Liver (tissue), 7 donors: ENCODE measurements at regions not wholly inside any gene's neighbourhood (a gene's known extent, or its start where the extent isn't known, plus 50 kb on each side); places are given as distances from the start of the nearest gene placed in this dataset.

Experiments
- DNase-seq: peaks from one replicate; pipeline ENCODE4 v3.0.0-alpha.2; 2017; ENCODE audit warnings: low spot score
- H3K27ac ChIP-seq, 2 donors: one replicate each; pipeline ENCODE4 v1.7.0; 2013; ENCODE audit warnings: inconsistent platforms in 2 of 2, low read length in 2 of 2, control low read depth in 1 of 2, low read depth in 1 of 2, mild to moderate bottlenecking in 1 of 2
- H3K27me3 ChIP-seq, 4 donors: one replicate each; pipeline versions ENCODE4 v1.6.1 to v1.7.0; 2013; ENCODE audit warnings: low read length in 3 of 4, inconsistent platforms in 1 of 4, mild to moderate bottlenecking in 1 of 4, moderate library complexity in 1 of 4; ENCODE audit not compliant: control insufficient read depth in 4 of 4, insufficient read depth in 4 of 4
- H3K36me3 ChIP-seq, 4 donors: one replicate each; pipeline versions ENCODE4 v1.6.1 to v1.7.0; 2013; ENCODE audit warnings: low read length in 3 of 4, mild to moderate bottlenecking in 3 of 4, low read depth in 1 of 4, moderate library complexity in 1 of 4; ENCODE audit not compliant: control insufficient read depth in 4 of 4, insufficient read depth in 3 of 4
- H3K4me1 ChIP-seq, 4 donors: one replicate each; pipeline versions ENCODE4 v1.6.1 to v1.7.0; 2013; ENCODE audit warnings: low read length in 3 of 4, mild to moderate bottlenecking in 3 of 4, moderate library complexity in 1 of 4; ENCODE audit not compliant: control insufficient read depth in 4 of 4, insufficient read depth in 4 of 4
- H3K4me3 ChIP-seq, 3 donors: one replicate each; pipeline versions ENCODE4 v1.6.1 to v1.7.0; 2013; ENCODE audit warnings: low read length in 3 of 3, control low read depth in 1 of 3, low read depth in 1 of 3, mild to moderate bottlenecking in 1 of 3
- H3K9ac ChIP-seq, 2 donors: one replicate each; pipeline ENCODE4 v1.7.0; 2013; ENCODE audit warnings: low read length in 2 of 2, mild to moderate bottlenecking in 2 of 2, moderate library complexity in 2 of 2, control low read depth in 1 of 2, low read depth in 1 of 2
- H3K9me3 ChIP-seq, 4 donors: one replicate each; pipeline versions ENCODE4 v1.6.1 to v1.7.0; 2013; ENCODE audit warnings: low read length in 3 of 4; ENCODE audit not compliant: control insufficient read depth in 4 of 4
- EGR1 ChIP-seq, 2 donors: IDR thresholded peaks; 2 replicates each; pipeline ENCODE4 v1.6.1; 2016 to 2018; ENCODE audit warnings: antibody characterized with exemption in 2 of 2, low read depth in 2 of 2
- FOXA1 ChIP-seq: IDR thresholded peaks from 2 replicates; pipeline ENCODE4 v1.6.1; 2016; ENCODE audit warnings: antibody characterized with exemption
- FOXA2 ChIP-seq: IDR thresholded peaks from 2 replicates; pipeline ENCODE4 v1.6.1; 2016; ENCODE audit warnings: antibody characterized with exemption
- GABPA ChIP-seq, 2 donors: IDR thresholded peaks in 1 of 2; conservative IDR thresholded peaks in 1 of 2; 2 replicates each; pipeline ENCODE4 v1.6.1; 2016; ENCODE audit warnings: antibody characterized with exemption in 2 of 2, mild to moderate bottlenecking in 1 of 2, moderate library complexity in 1 of 2
- HNF4A ChIP-seq, 2 donors: conservative IDR thresholded peaks; 2 replicates each; pipeline ENCODE4 v1.6.1; 2016; ENCODE audit warnings: antibody characterized with exemption in 2 of 2, mild to moderate bottlenecking in 2 of 2
- HNF4G ChIP-seq: IDR thresholded peaks from 2 replicates; pipeline ENCODE4 v1.6.1; 2016; ENCODE audit warnings: antibody characterized with exemption
- JUND ChIP-seq, 2 donors: IDR thresholded peaks; 2 replicates each; pipeline ENCODE4 v1.6.1; 2016; ENCODE audit warnings: antibody characterized with exemption in 2 of 2
- NR2F2 ChIP-seq: IDR thresholded peaks from 2 replicates; pipeline ENCODE4 v1.6.1; 2016; ENCODE audit warnings: antibody characterized with exemption
- RAD21 ChIP-seq, 2 donors: IDR thresholded peaks; 2 replicates each; pipeline ENCODE4 v1.6.1; 2016; ENCODE audit warnings: antibody characterized with exemption in 2 of 2, mild to moderate bottlenecking in 2 of 2
- RXRA ChIP-seq, 2 donors: IDR thresholded peaks; 2 replicates each; pipeline ENCODE4 v1.6.1; 2017 to 2018; ENCODE audit warnings: antibody characterized with exemption in 2 of 2, mild to moderate bottlenecking in 1 of 2
- SP1 ChIP-seq: IDR thresholded peaks from 2 replicates; pipeline ENCODE4 v1.6.1; 2018; ENCODE audit warnings: antibody characterized with exemption, mild to moderate bottlenecking
- TAF1 ChIP-seq: conservative IDR thresholded peaks from 2 replicates; pipeline ENCODE4 v1.6.1; 2016; ENCODE audit warnings: antibody characterized with exemption, mild to moderate bottlenecking
- YY1 ChIP-seq: IDR thresholded peaks from 2 replicates; pipeline ENCODE4 v1.6.1; 2016; ENCODE audit warnings: antibody characterized with exemption, mild to moderate bottlenecking
- TF ChIP-seq, protein P1 (sequence below): IDR thresholded peaks from 2 replicates; pipeline ENCODE4 v1.6.1; 2016; ENCODE audit warnings: antibody characterized with exemption
- TF ChIP-seq, protein P2 (sequence below): fragments of 150-350 bp; IDR thresholded peaks from 2 replicates; pipeline ENCODE4 v1.5.1; 2017; ENCODE audit warnings: improper control_type of control experiment, low read depth, low read length; ENCODE audit not compliant: missing input control
- TF ChIP-seq, protein P3 (sequence below): IDR thresholded peaks from 2 replicates; pipeline ENCODE4 v1.6.1; 2016; ENCODE audit warnings: antibody characterized with exemption, mild to moderate bottlenecking
- TF ChIP-seq, protein P4 (sequence below): IDR thresholded peaks from 2 replicates; pipeline ENCODE4 v1.6.1; 2016; ENCODE audit warnings: antibody characterized with exemption
- donor health status: healthy.
- donor health status: healthy.
- donor health status: healthy.
- donor health status: healthy.

DNA sequence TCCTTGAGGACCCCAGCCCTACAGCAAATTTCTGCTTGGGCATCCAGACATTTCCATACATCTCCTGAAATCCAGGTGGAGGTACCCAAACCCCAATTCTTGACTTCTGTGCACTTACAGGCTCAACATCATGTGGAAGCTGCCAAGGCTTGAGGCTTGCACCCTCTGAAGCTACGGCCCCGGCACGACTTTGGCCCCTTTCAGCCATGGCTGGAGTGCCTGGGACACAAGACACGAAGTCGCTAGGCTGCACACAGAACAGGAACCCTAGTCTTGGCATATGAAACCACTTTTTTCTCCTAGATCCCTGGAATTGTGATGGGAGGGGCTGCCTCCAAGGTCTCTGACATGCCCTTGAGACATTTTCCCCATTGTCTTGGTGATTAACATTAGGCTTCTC, 1417.7 kb downstream of the ARAP2 start (continued):
- TF ChIP-seq FOXA2 (no peak), RAD21 (IDR thresholded peaks at IDR 0.05) (no peak), NR2F2 (no peak)
- TF ChIP-seq, protein P1, sequence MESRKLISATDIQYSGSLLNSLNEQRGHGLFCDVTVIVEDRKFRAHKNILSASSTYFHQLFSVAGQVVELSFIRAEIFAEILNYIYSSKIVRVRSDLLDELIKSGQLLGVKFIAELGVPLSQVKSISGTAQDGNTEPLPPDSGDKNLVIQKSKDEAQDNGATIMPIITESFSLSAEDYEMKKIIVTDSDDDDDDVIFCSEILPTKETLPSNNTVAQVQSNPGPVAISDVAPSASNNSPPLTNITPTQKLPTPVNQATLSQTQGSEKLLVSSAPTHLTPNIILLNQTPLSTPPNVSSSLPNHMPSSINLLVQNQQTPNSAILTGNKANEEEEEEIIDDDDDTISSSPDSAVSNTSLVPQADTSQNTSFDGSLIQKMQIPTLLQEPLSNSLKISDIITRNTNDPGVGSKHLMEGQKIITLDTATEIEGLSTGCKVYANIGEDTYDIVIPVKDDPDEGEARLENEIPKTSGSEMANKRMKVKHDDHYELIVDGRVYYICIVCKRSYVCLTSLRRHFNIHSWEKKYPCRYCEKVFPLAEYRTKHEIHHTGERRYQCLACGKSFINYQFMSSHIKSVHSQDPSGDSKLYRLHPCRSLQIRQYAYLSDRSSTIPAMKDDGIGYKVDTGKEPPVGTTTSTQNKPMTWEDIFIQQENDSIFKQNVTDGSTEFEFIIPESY: no peak

DNA sequence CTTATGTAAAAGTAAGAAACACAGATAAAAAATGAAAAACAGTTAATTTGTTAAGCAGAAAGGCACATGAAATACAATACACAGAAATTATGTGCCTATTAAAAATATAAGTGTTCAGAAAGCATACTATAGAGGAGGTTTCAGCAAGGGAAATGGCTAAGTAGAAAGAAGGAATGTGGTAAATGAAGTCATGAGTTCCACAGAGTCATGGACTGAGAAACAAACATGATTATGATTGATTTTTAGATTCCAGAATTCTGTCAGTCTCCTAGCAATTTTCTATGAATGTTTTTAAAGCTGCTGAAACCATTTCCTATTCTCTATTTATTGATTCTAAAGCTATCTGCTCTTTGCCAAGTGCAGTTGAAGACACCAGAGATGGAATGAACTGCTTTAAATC, 1398.4 kb downstream of the ARAP2 start:
- H3K27me3 ChIP-seq: no peaks in the 10 kb centered on the region
- H3K9me3 ChIP-seq: no peaks in the 10 kb centered on the region
- no peak for DNase-seq
- no peak overlapping the region for H3K4me3 ChIP-seq
- no peaks in the 10 kb centered on the region for H3K4me1 ChIP-seq
- no peaks in the 10 kb centered on the region for H3K36me3 ChIP-seq
- H3K9ac ChIP-seq: no peak overlapping the region
- TF ChIP-seq HNF4A (conservative IDR thresholded peaks at IDR 0.05) (no peak), RXRA (IDR thresholded peaks at IDR 0.05) (no peak), EGR1 (IDR thresholded peaks at IDR 0.05; ENCODE audit: low read depth in 2 of 2) (no peak), NR2F2 (no peak), GABPA (IDR thresholded peaks at IDR 0.05 in 1 of 2, conservative IDR thresholded peaks at IDR 0.05 in 1 of 2) (no peak), SP1 (no peak), HNF4G (no peak), JUND (IDR thresholded peaks at IDR 0.05) (no peak), RAD21 (IDR thresholded peaks at IDR 0.05) (no peak), TAF1 (no peak), YY1 (no peak), FOXA1 (no peak), FOXA2 (no peak)
- TF ChIP-seq, protein P2, sequence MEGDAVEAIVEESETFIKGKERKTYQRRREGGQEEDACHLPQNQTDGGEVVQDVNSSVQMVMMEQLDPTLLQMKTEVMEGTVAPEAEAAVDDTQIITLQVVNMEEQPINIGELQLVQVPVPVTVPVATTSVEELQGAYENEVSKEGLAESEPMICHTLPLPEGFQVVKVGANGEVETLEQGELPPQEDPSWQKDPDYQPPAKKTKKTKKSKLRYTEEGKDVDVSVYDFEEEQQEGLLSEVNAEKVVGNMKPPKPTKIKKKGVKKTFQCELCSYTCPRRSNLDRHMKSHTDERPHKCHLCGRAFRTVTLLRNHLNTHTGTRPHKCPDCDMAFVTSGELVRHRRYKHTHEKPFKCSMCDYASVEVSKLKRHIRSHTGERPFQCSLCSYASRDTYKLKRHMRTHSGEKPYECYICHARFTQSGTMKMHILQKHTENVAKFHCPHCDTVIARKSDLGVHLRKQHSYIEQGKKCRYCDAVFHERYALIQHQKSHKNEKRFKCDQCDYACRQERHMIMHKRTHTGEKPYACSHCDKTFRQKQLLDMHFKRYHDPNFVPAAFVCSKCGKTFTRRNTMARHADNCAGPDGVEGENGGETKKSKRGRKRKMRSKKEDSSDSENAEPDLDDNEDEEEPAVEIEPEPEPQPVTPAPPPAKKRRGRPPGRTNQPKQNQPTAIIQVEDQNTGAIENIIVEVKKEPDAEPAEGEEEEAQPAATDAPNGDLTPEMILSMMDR: no peak
- TF ChIP-seq, protein P1: no peak
- TF ChIP-seq, protein P3, sequence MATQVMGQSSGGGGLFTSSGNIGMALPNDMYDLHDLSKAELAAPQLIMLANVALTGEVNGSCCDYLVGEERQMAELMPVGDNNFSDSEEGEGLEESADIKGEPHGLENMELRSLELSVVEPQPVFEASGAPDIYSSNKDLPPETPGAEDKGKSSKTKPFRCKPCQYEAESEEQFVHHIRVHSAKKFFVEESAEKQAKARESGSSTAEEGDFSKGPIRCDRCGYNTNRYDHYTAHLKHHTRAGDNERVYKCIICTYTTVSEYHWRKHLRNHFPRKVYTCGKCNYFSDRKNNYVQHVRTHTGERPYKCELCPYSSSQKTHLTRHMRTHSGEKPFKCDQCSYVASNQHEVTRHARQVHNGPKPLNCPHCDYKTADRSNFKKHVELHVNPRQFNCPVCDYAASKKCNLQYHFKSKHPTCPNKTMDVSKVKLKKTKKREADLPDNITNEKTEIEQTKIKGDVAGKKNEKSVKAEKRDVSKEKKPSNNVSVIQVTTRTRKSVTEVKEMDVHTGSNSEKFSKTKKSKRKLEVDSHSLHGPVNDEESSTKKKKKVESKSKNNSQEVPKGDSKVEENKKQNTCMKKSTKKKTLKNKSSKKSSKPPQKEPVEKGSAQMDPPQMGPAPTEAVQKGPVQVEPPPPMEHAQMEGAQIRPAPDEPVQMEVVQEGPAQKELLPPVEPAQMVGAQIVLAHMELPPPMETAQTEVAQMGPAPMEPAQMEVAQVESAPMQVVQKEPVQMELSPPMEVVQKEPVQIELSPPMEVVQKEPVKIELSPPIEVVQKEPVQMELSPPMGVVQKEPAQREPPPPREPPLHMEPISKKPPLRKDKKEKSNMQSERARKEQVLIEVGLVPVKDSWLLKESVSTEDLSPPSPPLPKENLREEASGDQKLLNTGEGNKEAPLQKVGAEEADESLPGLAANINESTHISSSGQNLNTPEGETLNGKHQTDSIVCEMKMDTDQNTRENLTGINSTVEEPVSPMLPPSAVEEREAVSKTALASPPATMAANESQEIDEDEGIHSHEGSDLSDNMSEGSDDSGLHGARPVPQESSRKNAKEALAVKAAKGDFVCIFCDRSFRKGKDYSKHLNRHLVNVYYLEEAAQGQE: no peak
- TF ChIP-seq, protein P4, sequence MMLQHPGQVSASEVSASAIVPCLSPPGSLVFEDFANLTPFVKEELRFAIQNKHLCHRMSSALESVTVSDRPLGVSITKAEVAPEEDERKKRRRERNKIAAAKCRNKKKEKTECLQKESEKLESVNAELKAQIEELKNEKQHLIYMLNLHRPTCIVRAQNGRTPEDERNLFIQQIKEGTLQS: no peak
- H3K27ac ChIP-seq: no peak overlapping the region
